Activated CD4-positive, alpha-beta T cell treated with anti-CD3 and anti-CD28 coated beads, Interleukin-2, amount 10 ng/mL, durations not matched to agents 7 days and 5 days (primary cell): ENCODE measurements at regions not wholly inside any gene's neighbourhood (a gene's known extent, or its start where the extent isn't known, plus 50 kb on each side); places are given as distances from the start of the nearest gene placed in this dataset.

ENCODE experiments used
- CTCF ChIA-PET: fragments of 350-600 bp; sonication (Branson Sonifier 250); formaldehyde crosslinking; loops from one replicate; lab custom pipeline; 2021; ENCODE audit warnings: antibody characterized with exemption; lab: Charles Lee
- POLR2A ChIA-PET: fragments of 350-600 bp; sonication (Branson Sonifier 250); formaldehyde crosslinking; loops from one replicate; lab custom pipeline; 2021; ENCODE audit warnings: antibody characterized with exemption; lab: Charles Lee
- DNase-seq: peaks from one replicate; pipeline ENCODE4 v3.0.0-alpha.2; 2020
- H3K27ac Mint-ChIP-seq: one replicate; pipeline ENCODE4 v1.8.0; 2021; ENCODE audit warnings: mild to moderate bottlenecking, moderate library complexity, mixed read lengths
- H3K27me3 Mint-ChIP-seq: one replicate; pipeline ENCODE4 v1.8.0; 2021; ENCODE audit warnings: mixed read lengths
- H3K36me3 Mint-ChIP-seq: one replicate; pipeline ENCODE4 v1.8.0; 2021; ENCODE audit warnings: low read depth, mixed read lengths
- H3K4me1 Mint-ChIP-seq: one replicate; pipeline ENCODE4 v1.8.0; 2021; ENCODE audit warnings: mixed read lengths
- H3K4me3 Mint-ChIP-seq: one replicate; pipeline ENCODE4 v1.8.0; 2021; ENCODE audit warnings: mild to moderate bottlenecking, moderate library complexity, mixed read lengths
- H3K9me3 Mint-ChIP-seq: one replicate; pipeline ENCODE4 v1.8.0; 2021; ENCODE audit warnings: mixed read lengths

DNA sequence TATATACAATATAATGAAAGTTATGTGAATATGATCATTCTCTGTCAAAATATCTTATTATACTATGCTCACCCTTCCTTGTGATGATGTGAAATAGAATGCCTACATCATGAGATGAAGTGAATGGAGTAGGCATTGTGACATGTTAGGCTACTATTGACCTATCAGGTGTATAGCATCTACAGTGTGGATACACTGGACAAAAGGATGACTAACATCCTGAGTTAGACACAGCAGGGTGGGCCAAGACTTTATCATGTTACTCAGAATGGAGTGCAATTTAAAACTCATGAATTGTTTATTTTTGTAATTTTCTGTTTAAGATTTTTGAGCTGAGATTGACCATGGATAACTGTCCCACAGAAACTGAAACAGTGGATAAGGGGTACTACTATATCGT is 53.4 kb upstream of the NAV3 start:
- no peak for DNase-seq
- Mint-ChIP-seq H3K27me3 (no peaks in the 10 kb centered on the region), H3K4me3 (no peak overlapping the region), H3K4me1 (no peaks in the 10 kb centered on the region), H3K27ac (no peak overlapping the region), H3K9me3 (no peaks in the 10 kb centered on the region), H3K36me3 (no peaks in the 10 kb centered on the region)
- POLR2A ChIA-PET: no interaction called here
- CTCF ChIA-PET: no interaction called here

DNA sequence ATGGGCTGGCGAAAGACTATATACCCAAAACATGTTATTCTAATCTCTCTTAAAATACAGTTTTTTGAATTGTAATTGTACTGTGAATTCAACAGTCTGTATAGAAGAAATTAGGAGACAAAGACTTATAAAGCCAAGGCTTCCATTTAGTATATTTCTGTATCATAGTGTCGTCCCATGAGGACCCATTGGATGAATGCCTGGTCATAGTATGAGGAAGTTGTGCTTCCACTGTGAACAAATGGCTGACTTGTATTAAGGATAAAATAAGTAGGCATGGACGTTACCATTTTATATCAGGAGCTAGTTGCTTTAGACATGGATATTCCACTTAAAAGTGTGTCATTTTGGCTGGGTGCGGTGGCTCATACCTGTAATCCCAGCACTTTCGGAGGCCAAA is 55.9 kb upstream of the NAV3 start:
- DNase-seq: no peak

DNA sequence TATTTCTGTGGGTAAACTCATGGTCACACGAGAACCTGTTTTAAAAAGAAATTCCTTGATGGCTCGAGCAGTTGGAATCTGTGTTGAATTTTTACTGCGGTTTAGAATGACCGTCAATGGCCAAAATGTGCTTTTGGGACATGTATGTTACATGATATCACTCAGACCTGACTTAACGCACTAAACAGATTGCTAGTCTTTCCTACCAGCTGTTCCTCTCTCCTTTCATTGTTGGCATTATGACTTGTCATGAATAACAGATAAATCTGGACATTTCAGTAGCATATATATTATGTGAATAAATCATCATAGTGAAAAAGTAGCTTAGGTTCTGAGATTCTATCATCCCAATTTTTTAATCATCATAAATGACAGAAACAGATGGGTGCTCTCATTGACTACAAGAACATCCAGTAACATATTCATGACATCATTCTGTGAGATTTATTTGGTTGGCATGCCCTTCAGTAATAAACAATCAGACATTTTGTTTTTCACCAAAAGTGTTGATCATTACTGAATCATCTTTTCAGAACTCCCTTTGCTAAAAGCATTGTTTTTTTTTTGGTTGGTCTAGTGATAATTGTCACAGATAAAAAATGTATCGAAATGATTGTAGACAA is 57.9 kb upstream of the NAV3 start:
- no peaks in the 10 kb centered on the region for H3K4me1 Mint-ChIP-seq
- ChIA-PET CTCF (no interaction called here), POLR2A (no interaction called here)
- no peak overlapping the region for H3K27ac Mint-ChIP-seq
- DNase-seq: no peak
- no peaks in the 10 kb centered on the region for H3K36me3 Mint-ChIP-seq
- H3K27me3 Mint-ChIP-seq: no peaks in the 10 kb centered on the region
- peaks cover 13% of the 10 kb centered on the region for H3K9me3 Mint-ChIP-seq
- no peak overlapping the region for H3K4me3 Mint-ChIP-seq

More for the DNA sequence above, 55.9 kb upstream of the NAV3 start:
- Mint-ChIP-seq H3K9me3 (peaks cover 5% of the 10 kb centered on the region), H3K4me3 (no peak overlapping the region), H3K4me1 (no peaks in the 10 kb centered on the region), H3K27ac (no peak overlapping the region), H3K27me3 (no peaks in the 10 kb centered on the region), H3K36me3 (no peaks in the 10 kb centered on the region)
- ChIA-PET CTCF (no interaction called here), POLR2A (no interaction called here)

DNA sequence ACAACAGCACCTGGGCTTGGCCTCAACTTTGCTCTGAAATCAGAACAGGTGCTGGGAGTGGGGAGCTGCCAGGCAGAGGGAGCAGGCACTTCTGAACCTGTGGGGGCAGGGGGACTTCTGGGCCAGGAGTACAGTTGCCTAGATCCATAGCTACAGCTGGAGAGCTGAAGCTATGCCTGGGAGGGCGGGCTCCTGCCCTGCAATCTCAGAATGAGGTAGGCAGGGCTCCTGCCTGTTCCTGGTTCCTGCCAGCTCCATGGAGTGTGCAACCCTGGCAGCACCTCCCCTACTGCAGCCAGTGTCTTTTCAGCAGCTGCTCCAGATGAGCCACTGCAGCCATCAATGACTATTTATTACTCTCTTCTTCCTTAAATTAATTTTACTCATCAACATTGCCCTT is 62.1 kb upstream of the NAV3 start:
- Mint-ChIP-seq H3K36me3 (no peaks in the 10 kb centered on the region), H3K4me1 (no peaks in the 10 kb centered on the region), H3K27ac (no peak overlapping the region), H3K27me3 (no peaks in the 10 kb centered on the region), H3K4me3 (no peak overlapping the region), H3K9me3 (peaks cover 14% of the 10 kb centered on the region)
- ChIA-PET POLR2A (no interaction called here), CTCF (no interaction called here)
- DNase-seq: no peak

DNA sequence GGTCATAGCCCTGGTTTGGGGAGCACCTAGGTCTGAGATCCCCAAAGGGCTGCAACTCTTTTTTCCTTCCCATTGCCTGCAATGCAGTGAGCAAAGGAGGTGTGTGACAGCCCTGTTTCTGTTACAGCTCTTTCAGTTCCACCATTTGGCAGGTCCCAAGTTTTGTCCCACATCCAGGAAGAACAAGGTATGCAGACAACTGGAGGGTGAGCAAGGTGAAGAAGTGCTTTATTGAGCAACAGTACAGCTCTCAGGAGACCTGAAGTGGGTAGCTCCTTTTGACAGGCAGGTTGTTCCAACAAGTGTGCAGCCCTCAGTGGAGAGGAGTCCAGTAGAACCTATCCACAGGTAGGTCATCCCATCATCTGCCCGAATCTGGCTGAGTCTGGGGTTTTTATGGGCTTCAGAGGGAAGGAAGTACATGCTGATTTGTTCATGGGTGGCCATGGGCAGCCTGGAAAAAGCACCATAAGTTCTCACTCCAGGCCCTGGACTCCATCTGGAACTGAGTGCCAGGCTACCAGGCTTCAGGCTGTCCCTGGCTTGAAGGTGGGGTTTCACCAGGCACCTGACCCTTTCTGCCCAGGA is 62.8 kb upstream of the NAV3 start:
- no peaks in the 10 kb centered on the region for H3K36me3 Mint-ChIP-seq
- H3K4me1 Mint-ChIP-seq: no peaks in the 10 kb centered on the region
- ChIA-PET CTCF (no interaction called here), POLR2A (no interaction called here)
- DNase-seq: no peak
- no peak overlapping the region for H3K4me3 Mint-ChIP-seq
- no peak overlapping the region for H3K27ac Mint-ChIP-seq
- peaks cover 14% of the 10 kb centered on the region for H3K9me3 Mint-ChIP-seq
- no peaks in the 10 kb centered on the region for H3K27me3 Mint-ChIP-seq

DNA sequence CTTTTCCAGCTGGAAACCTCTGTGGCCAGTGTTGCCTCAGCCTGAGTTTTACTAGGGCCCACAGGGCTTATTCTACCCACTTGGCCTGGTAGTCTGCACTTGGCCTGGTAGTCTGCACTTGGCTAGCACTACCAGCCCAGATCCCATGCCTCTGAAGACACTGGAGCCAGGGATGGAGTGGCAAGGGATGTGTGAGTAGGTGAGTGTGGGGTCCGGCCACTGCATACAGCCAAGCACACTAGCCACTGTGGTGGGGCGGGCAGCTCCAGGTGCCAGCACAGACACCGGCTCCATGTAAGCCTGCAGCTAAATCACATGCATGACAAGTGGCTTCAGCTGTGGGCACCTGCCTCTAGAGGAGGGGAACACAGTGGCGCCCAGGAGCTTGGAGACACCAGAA is 63.4 kb upstream of the NAV3 start:
- no peak for DNase-seq
- ChIA-PET CTCF (no interaction called here), POLR2A (no interaction called here)
- H3K4me3 Mint-ChIP-seq: no peak overlapping the region
- peaks cover 14% of the 10 kb centered on the region for H3K9me3 Mint-ChIP-seq
- H3K36me3 Mint-ChIP-seq: no peaks in the 10 kb centered on the region
- H3K27me3 Mint-ChIP-seq: no peaks in the 10 kb centered on the region
- H3K4me1 Mint-ChIP-seq: no peaks in the 10 kb centered on the region
- no peak overlapping the region for H3K27ac Mint-ChIP-seq

DNA sequence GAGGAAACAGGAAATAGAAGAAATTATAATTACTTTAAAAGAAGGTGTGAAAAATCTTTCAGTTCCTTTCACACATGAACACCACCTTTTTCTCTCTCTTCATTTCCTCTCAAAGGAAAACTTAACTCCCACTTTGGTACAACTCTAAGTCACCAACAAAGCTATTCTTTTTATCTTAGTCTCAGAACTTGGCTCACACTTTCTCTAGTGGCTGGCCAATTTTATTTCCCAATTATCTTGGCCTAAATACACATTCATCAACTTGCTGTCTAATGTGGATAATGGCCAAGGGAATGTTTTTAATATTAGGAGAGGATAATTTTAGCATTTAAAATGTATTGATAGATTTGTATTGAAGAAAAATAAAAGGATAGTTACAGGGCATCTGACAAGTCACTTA is 64.5 kb upstream of the NAV3 start:
- no peak for DNase-seq
- H3K4me3 Mint-ChIP-seq: no peak overlapping the region
- ChIA-PET POLR2A (no interaction called here), CTCF (no interaction called here)
- H3K4me1 Mint-ChIP-seq: no peaks in the 10 kb centered on the region
- no peak overlapping the region for H3K27ac Mint-ChIP-seq
- peaks cover 14% of the 10 kb centered on the region for H3K9me3 Mint-ChIP-seq
- H3K27me3 Mint-ChIP-seq: no peaks in the 10 kb centered on the region
- H3K36me3 Mint-ChIP-seq: no peaks in the 10 kb centered on the region

DNA sequence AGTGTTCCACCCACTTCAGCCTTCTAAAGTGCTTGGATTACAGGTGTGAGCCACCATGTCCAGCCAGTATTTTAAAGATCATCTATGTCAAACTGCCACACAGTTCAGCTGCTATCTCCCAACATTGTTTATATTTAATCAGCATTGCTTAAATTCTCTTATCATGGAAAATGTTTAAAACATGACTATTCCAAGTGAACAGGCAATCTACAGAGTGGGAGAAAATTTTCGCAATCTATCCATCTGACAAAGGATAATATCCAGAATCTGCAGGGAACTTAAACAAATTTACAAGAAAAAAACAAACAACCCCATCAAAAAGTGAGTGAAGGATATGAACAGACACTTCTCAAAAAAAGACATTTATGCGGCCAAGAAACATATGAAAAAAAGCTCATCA is 69.4 kb upstream of the NAV3 start:
- Mint-ChIP-seq H3K27ac (no peak overlapping the region), H3K4me3 (no peak overlapping the region), H3K4me1 (no peaks in the 10 kb centered on the region), H3K9me3 (no peaks in the 10 kb centered on the region), H3K27me3 (no peaks in the 10 kb centered on the region), H3K36me3 (no peaks in the 10 kb centered on the region)
- CTCF ChIA-PET: no interaction called here
- POLR2A ChIA-PET: no interaction called here
- no peak for DNase-seq

DNA sequence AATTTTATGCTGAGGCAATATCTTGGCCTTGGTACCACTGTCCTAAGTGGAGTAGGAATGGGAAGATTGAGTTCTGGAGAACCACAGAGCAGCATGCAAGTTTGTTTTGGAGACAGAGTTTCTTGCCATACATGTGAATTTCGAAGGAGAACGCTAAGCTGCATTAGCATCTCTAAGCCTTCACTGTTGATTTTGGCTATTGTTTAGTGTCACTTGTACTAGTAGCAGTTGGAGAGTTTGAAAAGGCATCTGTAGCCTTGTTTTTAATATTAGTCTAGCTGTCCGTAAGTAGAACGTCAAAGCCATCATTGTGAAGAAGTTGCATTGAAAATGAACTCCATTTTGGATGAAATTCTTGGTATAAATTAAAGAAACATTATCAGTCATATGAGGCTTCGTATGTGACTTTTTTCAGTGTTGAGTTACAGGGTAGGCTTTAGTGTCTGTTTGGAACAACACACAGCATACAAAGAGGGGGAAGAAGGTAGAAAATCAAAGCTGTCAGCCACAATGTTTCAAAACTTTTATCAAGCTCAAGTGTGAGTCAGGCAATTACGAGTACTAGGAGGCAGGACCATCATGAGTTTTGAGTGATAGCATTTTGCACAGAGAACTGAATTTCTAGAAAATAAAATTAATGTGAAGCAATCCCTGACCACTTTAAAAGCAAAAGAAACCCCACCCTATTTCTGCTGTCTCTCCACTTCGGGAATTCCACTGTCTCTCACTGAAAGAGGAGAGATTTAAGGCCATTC is 70.2 kb upstream of the NAV3 start:
- no peaks in the 10 kb centered on the region for H3K9me3 Mint-ChIP-seq
- no peak overlapping the region for H3K27ac Mint-ChIP-seq
- ChIA-PET POLR2A (no interaction called here), CTCF (no interaction called here)
- DNase-seq: no peak
- no peak overlapping the region for H3K4me3 Mint-ChIP-seq
- H3K27me3 Mint-ChIP-seq: no peaks in the 10 kb centered on the region
- H3K4me1 Mint-ChIP-seq: no peaks in the 10 kb centered on the region
- no peaks in the 10 kb centered on the region for H3K36me3 Mint-ChIP-seq

DNA sequence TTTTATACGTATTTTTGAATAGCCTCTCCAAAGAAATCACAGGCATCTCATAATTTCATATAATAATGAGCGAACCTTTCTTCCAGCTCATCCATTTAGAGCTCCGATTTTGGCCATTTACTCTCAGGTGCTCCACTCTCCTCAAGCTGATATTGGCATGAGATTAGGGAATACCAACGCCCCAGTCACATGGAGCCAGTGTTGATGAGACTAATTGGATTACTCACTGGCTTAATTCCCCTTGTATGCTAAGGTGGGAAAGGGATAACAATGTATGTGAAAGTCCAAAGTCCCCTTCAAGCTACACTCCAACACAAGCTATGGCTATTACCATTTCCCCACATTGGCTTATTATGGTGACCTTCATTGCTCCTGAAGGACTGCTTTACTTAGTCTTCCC is 76.6 kb upstream of the NAV3 start:
- no peak overlapping the region for H3K4me3 Mint-ChIP-seq
- no peak overlapping the region for H3K27ac Mint-ChIP-seq
- DNase-seq: no peak
- ChIA-PET POLR2A (no interaction called here), CTCF (no interaction called here)
- no peaks in the 10 kb centered on the region for H3K27me3 Mint-ChIP-seq
- H3K9me3 Mint-ChIP-seq: no peaks in the 10 kb centered on the region
- H3K36me3 Mint-ChIP-seq: no peaks in the 10 kb centered on the region
- no peaks in the 10 kb centered on the region for H3K4me1 Mint-ChIP-seq

DNA sequence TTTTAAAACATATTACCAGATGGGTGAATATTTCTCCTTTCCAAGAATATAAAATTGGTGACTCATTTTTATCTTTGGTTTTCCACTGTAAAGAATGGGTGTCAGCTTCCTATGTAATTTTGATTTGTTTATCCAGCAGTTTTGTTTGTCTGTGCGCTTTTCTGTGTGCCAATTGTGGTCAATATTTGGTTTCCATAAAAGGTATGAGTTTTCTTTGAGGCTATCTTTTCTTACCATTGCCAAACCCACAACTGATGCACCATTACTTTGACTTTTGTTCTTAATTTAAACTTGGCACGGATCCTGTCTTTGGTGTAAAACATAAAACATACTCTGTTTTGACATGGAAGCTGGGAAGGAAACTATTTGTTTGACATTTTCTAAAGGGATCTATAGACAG is 78.8 kb upstream of the NAV3 start:
- H3K27ac Mint-ChIP-seq: no peak overlapping the region
- no peaks in the 10 kb centered on the region for H3K36me3 Mint-ChIP-seq
- CTCF ChIA-PET: no interaction called here
- H3K4me1 Mint-ChIP-seq: no peaks in the 10 kb centered on the region
- no peak for DNase-seq
- no peaks in the 10 kb centered on the region for H3K27me3 Mint-ChIP-seq
- POLR2A ChIA-PET: no interaction called here
- H3K4me3 Mint-ChIP-seq: no peak overlapping the region
- no peaks in the 10 kb centered on the region for H3K9me3 Mint-ChIP-seq

DNA sequence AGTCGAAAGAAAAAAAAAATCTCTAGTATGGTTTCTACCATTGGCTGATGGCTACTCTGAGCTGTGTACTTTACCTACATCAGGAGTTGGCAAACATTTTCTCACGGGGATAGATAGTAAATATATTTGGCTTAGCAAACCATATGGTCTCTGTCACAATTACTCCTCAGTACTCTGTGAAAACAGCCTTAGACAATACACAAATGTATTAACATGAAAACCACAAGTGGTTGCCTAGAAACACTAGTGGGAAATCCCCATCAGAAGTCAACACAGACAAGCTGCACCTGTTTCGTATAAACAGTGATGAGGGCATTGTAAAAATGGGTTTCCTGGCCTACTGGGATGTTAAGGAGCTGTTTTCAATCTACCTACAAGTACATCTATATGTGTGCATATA is 84.6 kb upstream of the NAV3 start:
- ChIA-PET CTCF (interaction anchor here (0.7 kb wide), 1 partner anchor 469 kb away, joined by 3 read pairs; no protein-coding TSS in a partner anchor), POLR2A (no interaction called here)
- Mint-ChIP-seq H3K4me1 (no peaks in the 10 kb centered on the region), H3K27ac (no peak overlapping the region), H3K9me3 (no peaks in the 10 kb centered on the region), H3K4me3 (no peak overlapping the region), H3K27me3 (no peaks in the 10 kb centered on the region), H3K36me3 (no peaks in the 10 kb centered on the region)
- DNase-seq: no peak

DNA sequence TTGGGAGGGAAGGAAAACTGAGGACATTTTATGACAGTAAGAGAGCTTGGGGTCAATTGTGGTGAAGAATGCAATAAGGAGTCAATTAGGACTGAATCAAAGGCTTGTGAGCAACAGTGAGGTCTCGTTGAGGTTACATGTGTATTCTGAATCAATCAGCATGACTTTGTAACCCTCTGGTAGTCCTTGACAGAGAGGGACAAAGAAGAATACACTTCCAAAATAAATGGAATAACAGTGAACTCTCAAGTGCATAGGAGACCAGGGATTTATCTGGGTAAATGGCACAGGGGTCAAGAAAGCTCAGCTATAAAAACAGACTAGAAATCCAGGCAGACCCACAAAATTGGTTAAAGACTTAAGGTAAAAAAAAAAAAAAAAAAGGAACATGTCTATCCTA is 85.1 kb upstream of the NAV3 start:
- no peak for DNase-seq
- Mint-ChIP-seq H3K9me3 (no peaks in the 10 kb centered on the region), H3K4me3 (no peak overlapping the region), H3K27ac (no peak overlapping the region), H3K4me1 (no peaks in the 10 kb centered on the region), H3K36me3 (no peaks in the 10 kb centered on the region), H3K27me3 (no peaks in the 10 kb centered on the region)
- POLR2A ChIA-PET: no interaction called here
- CTCF ChIA-PET: interaction anchor here (0.7 kb wide), 1 partner anchor 470 kb away, joined by 3 read pairs; no protein-coding TSS in a partner anchor
